DMS79 treated with DMSO at 0.1 percent for 48 hours (cell line): ENCODE measurements at regions not wholly inside any gene's neighbourhood (a gene's known extent, or its start where the extent isn't known, plus 50 kb on each side); places are given as distances from the start of the nearest gene placed in this dataset.

Source experiments
- DNase-seq: peaks from one replicate; lab custom pipeline; 2025; lab: John Stamatoyannopoulos, UW

DNA sequence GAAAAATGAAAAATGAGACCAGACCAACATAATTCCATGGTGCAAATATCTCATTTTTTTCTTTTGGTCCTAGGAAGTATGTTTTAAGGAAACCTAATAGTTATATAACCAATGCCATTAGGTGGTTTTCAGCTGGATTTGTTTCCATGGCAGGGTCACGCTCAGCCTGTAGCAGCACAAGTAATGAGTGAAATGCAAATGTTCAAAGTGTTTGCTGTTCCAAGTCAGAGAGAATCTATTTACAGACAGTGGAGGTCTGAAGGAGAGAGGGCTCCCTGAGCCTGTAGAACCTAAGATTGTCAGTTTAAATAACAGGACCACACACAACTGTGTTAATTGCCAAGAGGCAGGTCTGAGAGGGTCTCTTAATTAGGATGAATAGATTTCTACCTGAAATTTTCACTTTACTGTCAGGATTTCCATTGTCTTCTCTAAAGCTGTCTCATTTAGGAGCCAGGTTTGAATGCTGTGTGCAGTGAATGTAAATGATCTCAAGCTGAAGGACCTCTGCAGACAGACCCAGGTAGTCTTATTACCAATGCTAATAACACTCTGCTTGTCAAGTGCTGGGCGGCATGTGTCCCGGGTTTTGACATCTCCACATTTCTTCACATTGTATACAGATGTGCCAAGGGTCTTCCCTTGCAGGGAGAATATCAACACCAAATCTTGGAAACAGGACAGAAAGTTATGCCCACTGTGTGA lies 317.3 kb upstream of the NECTIN3 start:
- DNase-seq: no peak

DNA sequence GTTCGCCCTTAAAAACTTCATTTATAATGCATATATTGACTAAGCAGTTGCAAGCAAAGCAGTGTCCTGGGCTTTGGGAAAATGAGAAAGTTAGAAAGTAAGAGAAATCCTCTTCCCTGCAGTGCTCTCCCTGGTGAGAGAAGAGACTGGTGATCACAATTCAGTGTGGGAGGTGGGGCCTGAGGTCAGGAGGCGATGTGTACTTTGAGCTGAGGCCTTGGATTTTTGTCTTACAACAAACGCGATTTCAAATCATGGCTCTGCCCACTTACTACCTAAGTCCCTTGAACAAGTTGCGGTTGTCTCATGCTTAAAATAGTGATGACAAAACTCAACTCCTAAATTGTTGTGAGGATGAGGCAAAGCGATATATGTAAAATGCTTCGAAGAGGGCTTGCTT lies 316.3 kb upstream of the NECTIN3 start:
- no peak for DNase-seq

- DNase-seq: no peak
Measured at GRCh38 chr3:110756705-110757104, 314.9 kb upstream of the NECTIN3 start.

DNA sequence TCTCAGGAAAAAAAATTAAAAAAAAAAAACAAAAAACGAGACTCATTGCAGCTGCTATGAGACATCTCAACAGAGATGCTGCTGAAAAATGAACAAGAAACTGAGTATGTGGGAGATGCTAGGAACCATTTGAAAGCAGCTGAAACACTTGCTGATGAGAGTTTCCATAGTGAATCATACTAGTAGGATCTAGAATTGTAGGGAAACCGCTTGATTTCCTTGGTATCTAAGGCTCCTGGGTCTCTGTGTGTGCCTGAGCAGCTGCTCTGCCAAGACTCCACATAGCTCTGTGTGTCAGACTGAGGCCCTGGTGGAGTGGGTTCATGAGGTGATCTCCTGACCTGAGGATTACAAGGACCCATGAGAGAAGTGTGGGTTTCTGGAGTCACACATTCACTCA lies 313.4 kb upstream of the NECTIN3 start:
- DNase-seq: no peak

DNA sequence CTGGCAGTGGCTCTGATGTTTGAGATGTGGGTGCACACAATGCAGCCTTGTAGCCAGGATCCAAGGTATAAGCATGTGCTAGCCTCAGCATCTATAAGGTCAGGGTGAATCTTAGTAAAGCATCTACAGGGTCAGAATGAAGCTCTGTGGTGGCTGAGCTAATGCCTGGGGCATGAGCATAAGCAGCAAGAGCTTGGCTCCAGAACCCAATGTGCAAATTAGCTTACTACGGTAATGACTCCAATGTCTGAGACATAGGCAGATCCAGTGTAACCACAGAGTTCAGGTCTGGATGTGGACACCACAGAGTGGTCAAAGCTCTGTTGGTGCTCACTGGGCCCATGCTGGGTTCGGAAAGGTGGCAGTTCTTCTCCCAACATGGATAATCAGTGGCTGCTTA lies 304.5 kb upstream of the NECTIN3 start:
- DNase-seq: no peak

DNA sequence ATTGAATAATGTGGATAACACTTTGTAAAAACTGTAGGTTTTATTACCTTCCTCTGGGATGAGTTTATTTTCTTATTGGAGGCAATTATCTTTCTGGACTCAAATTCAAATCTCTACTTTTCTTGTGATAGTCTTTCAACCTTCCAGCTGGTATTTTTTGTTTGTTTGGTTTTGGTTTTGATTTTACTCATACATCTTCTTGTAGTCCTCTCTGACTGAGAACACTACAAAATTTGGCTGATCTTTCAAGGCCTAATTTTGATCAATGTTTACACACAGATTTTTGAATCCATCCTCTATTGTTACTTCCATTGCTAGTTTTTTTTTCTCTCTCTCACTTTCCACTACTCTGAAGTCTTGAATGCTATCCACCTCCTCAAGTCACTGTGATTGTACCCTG lies 303.8 kb upstream of the NECTIN3 start:
- DNase-seq: no peak

DNA sequence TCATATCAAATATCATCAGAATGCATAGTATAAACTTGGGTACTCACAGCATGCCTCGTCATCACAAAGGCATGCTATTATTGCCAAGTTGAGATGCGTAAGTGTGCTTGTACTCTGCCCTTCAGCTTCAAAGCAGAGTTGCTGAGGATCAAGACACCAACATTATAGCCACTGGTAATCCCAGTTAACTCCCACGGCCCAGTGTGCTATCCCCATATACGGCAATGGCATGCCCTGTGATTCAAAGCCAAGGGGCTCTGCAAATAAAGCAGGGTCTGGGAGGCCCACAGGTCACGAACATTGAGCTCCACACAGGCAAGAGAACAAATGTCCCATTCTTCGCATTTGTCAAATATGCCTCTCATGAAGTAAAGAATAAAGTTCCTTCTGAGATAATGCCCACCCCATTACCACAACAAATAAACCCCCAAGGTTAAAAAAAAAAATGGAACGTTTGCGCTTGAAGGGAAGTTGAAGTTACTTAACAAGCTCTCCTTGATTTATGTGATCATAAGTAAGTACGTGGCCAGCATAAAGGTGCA lies 298.1 kb upstream of the NECTIN3 start:
- no peak for DNase-seq

DNA sequence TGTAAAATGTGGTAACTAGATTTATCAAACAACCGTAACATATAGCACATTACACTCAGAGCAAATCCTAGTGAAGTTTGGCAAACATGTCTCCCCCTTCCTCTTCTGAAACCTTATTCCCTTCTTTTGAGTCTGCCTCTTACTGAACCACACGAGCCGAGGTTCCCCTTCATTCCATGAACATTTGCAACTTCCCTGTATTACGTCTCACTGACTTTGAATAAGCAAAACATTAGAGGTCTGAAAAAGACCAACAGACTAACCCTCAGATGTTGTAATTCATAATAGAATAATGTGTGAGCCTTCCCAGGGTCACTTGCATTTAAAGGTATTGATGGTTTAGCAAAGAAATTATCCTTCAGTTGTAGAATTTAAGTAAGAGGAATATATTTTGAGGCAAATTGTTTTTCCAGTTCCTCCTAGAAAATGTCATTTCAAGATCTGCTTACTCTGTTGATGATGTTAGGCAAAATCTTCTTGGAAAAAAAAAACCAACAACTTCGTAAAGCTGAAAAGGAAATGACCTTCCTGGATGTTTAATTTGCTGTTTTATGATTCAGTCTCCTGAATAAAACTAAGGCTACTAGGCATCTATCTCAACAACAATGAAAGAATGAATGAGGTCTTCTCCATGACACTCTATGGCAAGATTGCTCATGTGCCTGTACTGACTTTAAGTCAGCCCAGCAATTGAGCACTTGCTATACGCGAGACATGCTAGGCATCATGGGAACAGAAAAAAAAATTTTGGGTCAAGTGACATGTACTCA lies 296.9 kb upstream of the NECTIN3 start:
- DNase-seq: no peak

- no peak for DNase-seq
Measured at GRCh38 chr3:110779581-110779980, 292.0 kb upstream of the NECTIN3 start.

DNA sequence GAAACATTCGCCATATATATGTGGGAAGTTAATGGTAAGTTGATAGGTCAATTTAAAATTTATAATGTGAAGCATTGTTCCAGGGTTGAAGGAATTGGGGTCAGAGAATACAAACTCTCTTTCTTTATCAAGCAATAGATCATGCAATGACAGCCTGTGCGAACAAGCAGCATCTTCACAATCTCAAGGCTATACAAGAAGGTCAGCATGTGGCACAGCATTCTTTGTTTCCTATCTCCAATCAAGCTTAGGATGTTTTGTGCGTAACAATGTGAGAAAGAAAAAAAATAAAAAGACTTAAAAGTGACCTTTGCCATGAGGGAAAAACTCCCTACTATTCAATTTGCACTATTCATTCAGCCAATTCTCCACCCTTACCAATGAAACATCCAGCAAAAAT lies 288.1 kb upstream of the NECTIN3 start:
- DNase-seq: no peak

DNA sequence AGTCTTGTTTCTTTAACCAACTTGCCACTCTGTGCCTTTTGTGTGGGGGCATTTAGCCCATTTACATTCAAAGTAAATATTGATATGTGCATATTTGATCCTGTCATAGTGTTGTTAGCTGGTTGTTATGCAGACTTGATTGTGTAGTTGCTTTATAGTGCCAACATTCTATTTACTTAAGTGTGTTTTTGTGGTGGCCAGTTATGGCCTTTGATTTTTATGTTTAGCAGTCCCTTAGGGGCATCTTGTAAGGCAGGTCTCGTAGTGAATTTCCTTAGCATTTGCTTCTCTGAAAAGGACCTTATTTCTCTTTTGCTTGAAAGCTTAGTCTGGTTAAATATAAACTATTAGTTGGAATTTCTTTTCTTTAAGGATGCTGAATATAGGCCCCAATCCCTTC lies 282.8 kb upstream of the NECTIN3 start:
- no peak for DNase-seq

GRCh38 chr3:110789315-110789714 lies 282.3 kb upstream of the NECTIN3 start:
- no peak for DNase-seq

- DNase-seq: no peak
Measured at GRCh38 chr3:110790631-110791030, 281.0 kb upstream of the NECTIN3 start.

DNA sequence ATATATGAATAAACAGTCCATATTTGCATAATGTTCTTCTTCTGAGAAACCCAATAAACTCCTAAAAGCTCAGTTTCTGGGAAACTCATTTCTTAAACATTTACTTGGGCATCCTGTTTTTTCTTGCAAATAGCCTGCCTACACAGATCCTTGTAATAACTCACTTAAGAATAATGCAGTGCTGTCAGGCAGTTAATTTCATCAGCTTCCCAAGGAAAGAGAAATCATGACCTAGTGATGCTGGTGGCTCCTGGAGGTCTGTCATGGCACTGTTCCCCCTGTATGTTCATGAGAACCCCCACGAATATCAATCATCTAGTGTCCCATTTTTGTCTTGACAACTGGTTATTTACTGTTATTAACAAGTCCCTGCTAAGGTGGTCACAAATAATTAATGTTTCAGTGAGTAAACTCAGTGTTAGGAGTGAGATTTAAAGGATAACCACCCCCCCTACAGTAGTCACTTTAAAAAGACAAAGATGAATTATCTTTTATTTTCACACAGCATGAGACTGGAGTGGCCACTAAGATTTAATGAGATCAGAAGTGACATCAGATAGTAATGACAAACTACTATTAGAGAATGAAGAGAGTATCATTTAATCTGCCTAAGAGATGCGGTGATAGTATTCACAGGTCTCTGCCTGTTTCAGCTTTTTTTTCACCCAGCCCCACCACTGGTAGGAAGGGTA lies 279.5 kb upstream of the NECTIN3 start:
- DNase-seq: no peak

- no peak for DNase-seq
Measured at GRCh38 chr3:110793611-110794010, 278.0 kb upstream of the NECTIN3 start.

- no peak for DNase-seq
Measured at GRCh38 chr3:110795163-110795562, 276.5 kb upstream of the NECTIN3 start.

DNA sequence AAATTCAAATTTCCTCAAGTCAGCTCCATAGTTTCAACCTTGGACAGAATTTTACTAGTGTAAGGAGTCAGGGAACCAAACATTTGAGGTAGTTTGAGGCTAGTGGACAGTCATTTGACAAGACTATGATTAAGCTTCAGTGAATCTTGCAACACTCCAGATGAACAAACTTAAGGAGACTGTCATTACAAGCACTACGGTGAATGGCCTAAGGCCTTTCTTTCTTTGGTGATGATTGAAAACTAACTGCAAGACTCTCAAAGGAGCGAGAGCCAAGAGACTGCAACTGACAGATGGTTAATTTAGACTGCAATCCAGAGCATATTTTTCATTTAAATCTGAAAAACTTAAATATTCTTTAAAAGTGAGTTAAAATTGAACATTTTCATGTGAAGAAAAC lies 272.3 kb upstream of the NECTIN3 start:
- DNase-seq: no peak

DNA sequence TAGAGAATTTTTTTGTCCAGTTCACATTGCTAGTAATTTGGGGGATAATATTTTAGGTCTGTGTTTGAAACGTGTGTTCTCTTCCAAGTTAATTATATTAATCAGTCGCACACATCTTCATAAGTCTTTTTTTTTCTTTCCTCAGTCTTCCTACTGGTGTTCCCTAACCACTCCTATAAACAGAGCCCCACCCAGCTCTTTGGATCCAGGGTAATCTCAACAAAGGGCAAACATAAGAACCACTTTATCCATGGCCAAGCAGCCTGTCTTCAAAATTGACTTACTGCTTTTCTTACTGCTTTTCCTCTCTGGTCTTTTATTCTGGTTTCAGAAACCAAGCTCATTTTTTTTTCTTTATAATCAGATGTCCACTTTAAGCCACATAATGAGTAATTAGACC lies 266.8 kb upstream of the NECTIN3 start:
- no peak for DNase-seq

GRCh38 chr3:110806924-110807323 lies 264.7 kb upstream of the NECTIN3 start:
- no peak for DNase-seq

DNA sequence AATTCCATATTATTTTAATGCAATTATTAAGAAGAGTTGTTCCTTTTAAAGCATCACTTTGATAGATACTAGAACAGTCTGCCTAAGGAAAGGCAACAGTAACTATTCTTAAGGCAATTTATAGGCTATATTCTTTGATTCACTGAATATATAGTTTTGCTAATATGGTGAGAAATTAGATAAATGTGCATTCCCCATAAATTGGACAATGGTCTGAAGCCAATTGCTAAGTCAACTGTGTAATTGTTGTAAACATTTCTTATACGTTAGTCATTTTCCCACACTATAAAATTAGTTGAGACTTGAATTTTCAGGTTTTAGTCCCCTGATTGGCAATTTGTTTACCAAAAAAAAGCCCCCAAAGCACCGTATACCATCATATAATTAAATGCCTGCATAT lies 263.0 kb upstream of the NECTIN3 start:
- no peak for DNase-seq

- DNase-seq: no peak
Measured at GRCh38 chr3:110810356-110810755, 261.3 kb upstream of the NECTIN3 start.

- DNase-seq: no peak
Measured at GRCh38 chr3:110811050-110811449, 260.6 kb upstream of the NECTIN3 start.

GRCh38 chr3:110813541-110813940 lies 258.1 kb upstream of the NECTIN3 start:
- DNase-seq: no peak
